H1 (cell line): ENCODE measurements at regions not wholly inside any gene's neighbourhood (a gene's known extent, or its start where the extent isn't known, plus 50 kb on each side); places are given as distances from the start of the nearest gene placed in this dataset.

Experiments used
- CTCF ChIA-PET: fragments of 300-600 bp; sonication (Branson Sonifier 250); formaldehyde crosslinking; loops from one replicate; lab custom pipeline; 2021; ENCODE audit not compliant: partially characterized antibody; lab: Charles Lee
- POLR2A ChIA-PET: fragments of 300-600 bp; sonication (Branson Sonifier 250); formaldehyde crosslinking; loops from one replicate; lab custom pipeline; 2021; ENCODE audit warnings: inconsistent platforms; ENCODE audit not compliant: partially characterized antibody; lab: Charles Lee
- DNase-seq, 2 experiments: peaks; one replicate each; pipeline versions ENCODE4 v3.0.0 to v3.0.0-alpha.2; 2010 to 2022; ENCODE audit warnings: low spot score in 2 of 2, low read depth in 1 of 2, mixed read lengths in 1 of 2
- FAIRE-seq: peaks from 2 replicates; lab custom pipeline; 2011; peaks lifted over from hg19 to GRCh38; lab: Jason Lieb, UNC
- H2AFZ ChIP-seq: 2 replicates; pipeline ENCODE4 v1.8.1; 2012; ENCODE audit warnings: low read length, inconsistent platforms
- H2AK5ac ChIP-seq: 2 replicates; pipeline ENCODE4 v1.6.1; 2013; ENCODE audit warnings: low read depth, low read length
- H2BK120ac ChIP-seq: replicated peaks from 2 replicates; pipeline ENCODE3; 2013; ENCODE audit warnings: low read depth, low read length, inconsistent platforms
- H2BK12ac ChIP-seq: 2 replicates; pipeline ENCODE4 v1.6.1; 2013; ENCODE audit warnings: low read depth, low read length
- H2BK15ac ChIP-seq: 2 replicates; pipeline ENCODE4 v1.6.1; 2013; ENCODE audit warnings: low read length
- H2BK20ac ChIP-seq: 2 replicates; pipeline ENCODE4 v1.6.1; 2013; ENCODE audit warnings: low read length
- H2BK5ac ChIP-seq: 2 replicates; pipeline ENCODE4 v1.6.1; 2013; ENCODE audit warnings: low read depth, low read length
- H3K14ac ChIP-seq: 2 replicates; pipeline ENCODE4 v1.6.1; 2013; ENCODE audit warnings: inconsistent platforms; ENCODE audit not compliant: insufficient read length
- H3K18ac ChIP-seq: 2 replicates; pipeline ENCODE4 v1.6.1; 2013; ENCODE audit warnings: low read length; ENCODE audit errors: extremely low read depth
- H3K23ac ChIP-seq: 2 replicates; pipeline ENCODE4 v1.6.1; 2013; ENCODE audit warnings: inconsistent platforms; ENCODE audit not compliant: insufficient read length
- H3K23me2 ChIP-seq: 2 replicates; pipeline ENCODE4 v1.6.1; 2013; ENCODE audit warnings: low read depth, low read length
- H3K27ac ChIP-seq: 2 replicates; pipeline ENCODE4 v1.6.1; 2011; ENCODE audit warnings: low read depth, low read length, inconsistent platforms
- H3K27me3 ChIP-seq, 4 experiments: replicated peaks in 1 of 4; 1 replicate in 1 of 4; 2 replicates in 3 of 4; pipeline versions ENCODE4 v1.6.1 to v1.8.1; 2011 to 2013; ENCODE audit warnings: low read length in 3 of 4, mild to moderate bottlenecking in 3 of 4, inconsistent platforms in 2 of 4, mixed read lengths in 2 of 4, moderate library complexity in 1 of 4; ENCODE audit not compliant: control insufficient read depth in 3 of 4, insufficient read depth in 3 of 4; ENCODE audit errors: extremely low read depth in 1 of 4
- H3K36me3 ChIP-seq, 4 experiments: 2 replicates each; pipeline versions ENCODE4 v1.6.1 to v1.8.1; 2011 to 2013; ENCODE audit warnings: mild to moderate bottlenecking in 4 of 4, low read length in 3 of 4, moderate library complexity in 2 of 4, control low read depth in 1 of 4, inconsistent platforms in 1 of 4; ENCODE audit not compliant: insufficient read depth in 4 of 4, control insufficient read depth in 2 of 4
- H3K4ac ChIP-seq: replicated peaks from 2 replicates; pipeline ENCODE3; 2013; ENCODE audit warnings: low read length, low read depth, mixed read lengths, inconsistent platforms; ENCODE audit not compliant: insufficient read length
- H3K4me1 ChIP-seq, 4 experiments: replicated peaks in 1 of 4; 1 replicate in 1 of 4; 2 replicates in 3 of 4; pipeline versions ENCODE4 v1.6.1 to v1.8.1; 2011 to 2013; ENCODE audit warnings: low read length in 3 of 4, inconsistent platforms in 2 of 4, mixed read lengths in 1 of 4; ENCODE audit not compliant: insufficient read depth in 4 of 4, control insufficient read depth in 3 of 4
- H3K4me2 ChIP-seq, 2 experiments: 2 replicates each; pipeline versions ENCODE4 v1.6.1 to v1.8.1; 2011 to 2013; ENCODE audit warnings: low read depth in 2 of 2, low read length in 2 of 2, control low read depth in 1 of 2, inconsistent platforms in 1 of 2, mild to moderate bottlenecking in 1 of 2; ENCODE audit not compliant: insufficient read depth in 1 of 2
- H3K4me3 ChIP-seq, 4 experiments: fragments of 200-600, 300-600 bp in 1 of 4; sonication (generic), shearing (Covaris generic), sonication (Bioruptor Twin) in 1 of 4; 2 replicates each; pipeline versions ENCODE4 v1.5.1 to v1.8.1; 2011 to 2016; ENCODE audit warnings: low read length in 4 of 4, low read depth in 3 of 4, control low read depth in 2 of 4, inconsistent platforms in 2 of 4, mild to moderate bottlenecking in 2 of 4, mixed read lengths in 1 of 4, moderate library complexity in 1 of 4; ENCODE audit not compliant: insufficient read depth in 2 of 4; ENCODE audit errors: extremely low read depth in 1 of 4
- H3K56ac ChIP-seq: replicated peaks from 2 replicates; pipeline ENCODE3; 2013; ENCODE audit warnings: low read depth, mild to moderate bottlenecking, mixed read lengths, low read length, inconsistent platforms; ENCODE audit not compliant: insufficient read length
- H3K79me1 ChIP-seq: 2 replicates; pipeline ENCODE4 v1.6.1; 2013; ENCODE audit warnings: low read depth, low read length, control low read depth
- H3K79me2 ChIP-seq, 2 experiments: 2 replicates each; pipeline versions ENCODE4 v1.6.1 to v1.8.1; 2012 to 2013; ENCODE audit warnings: low read length in 2 of 2, mild to moderate bottlenecking in 2 of 2, inconsistent platforms in 1 of 2; ENCODE audit not compliant: insufficient read depth in 2 of 2, control insufficient read depth in 1 of 2
- H3K9ac ChIP-seq, 4 experiments: replicated peaks in 1 of 4; 1 replicate in 1 of 4; 2 replicates in 3 of 4; pipeline versions ENCODE4 v1.6.1 to v1.8.1; 2011 to 2013; ENCODE audit warnings: low read depth in 3 of 4, low read length in 3 of 4, control low read depth in 2 of 4, mild to moderate bottlenecking in 2 of 4, moderate library complexity in 2 of 4, inconsistent platforms in 1 of 4; ENCODE audit errors: extremely low read depth in 1 of 4
- H3K9me3 ChIP-seq, 2 experiments: 2 replicates each; pipeline versions ENCODE4 v1.6.1 to v1.8.1; 2012 to 2013; ENCODE audit warnings: mild to moderate bottlenecking in 2 of 2, moderate library complexity in 2 of 2, control low read depth in 1 of 2, inconsistent platforms in 1 of 2, low read depth in 1 of 2, low read length in 1 of 2, mixed read lengths in 1 of 2; ENCODE audit not compliant: insufficient read depth in 2 of 2
- H4K20me1 ChIP-seq, 2 experiments: replicated peaks in 1 of 2; 2 replicates each; pipeline versions ENCODE3 to v1.8.1; 2011 to 2013; ENCODE audit warnings: inconsistent platforms in 2 of 2, low read length in 2 of 2, mild to moderate bottlenecking in 1 of 2; ENCODE audit not compliant: insufficient read depth in 2 of 2, control insufficient read depth in 1 of 2
- H4K5ac ChIP-seq: 2 replicates; pipeline ENCODE4 v1.6.1; 2013; ENCODE audit warnings: low read length, low read depth, mixed read lengths, inconsistent platforms; ENCODE audit not compliant: insufficient read length
- H4K8ac ChIP-seq: 2 replicates; pipeline ENCODE4 v1.8.0; 2013; ENCODE audit warnings: mild to moderate bottlenecking, moderate library complexity, low read length, inconsistent platforms; ENCODE audit not compliant: insufficient read depth; ENCODE audit errors: extremely low read depth
- H4K91ac ChIP-seq: replicated peaks from 2 replicates; pipeline ENCODE3; 2013; ENCODE audit warnings: low read length, mixed read lengths, inconsistent platforms; ENCODE audit not compliant: insufficient read length
- ASH2L ChIP-seq: fragments of 200-600, 300-600 bp; sonication (generic); IDR thresholded peaks from one replicate; pipeline ENCODE4 v1.7.1; 2017; ENCODE audit warnings: low read length
- CHD2 ChIP-seq: IDR thresholded peaks from 2 replicates; pipeline ENCODE4 v1.6.1; 2012; ENCODE audit warnings: low read length, improper control_type of control experiment
- GABPA ChIP-seq: IDR thresholded peaks from 2 replicates; pipeline ENCODE4 v1.6.1; 2011; ENCODE audit warnings: mild to moderate bottlenecking, low read length, moderate library complexity, borderline replicate concordance; ENCODE audit not compliant: insufficient read depth
- PHF8 ChIP-seq: fragments of 200-600 bp; sonication (generic); conservative IDR thresholded peaks from 2 replicates; pipeline ENCODE4 v1.7.1; 2012; ENCODE audit warnings: low read depth, mild to moderate bottlenecking, inconsistent platforms, low read length, moderate library complexity
- POLR2AphosphoS5 ChIP-seq: IDR thresholded peaks from 2 replicates; pipeline ENCODE4 v1.6.1; 2011; ENCODE audit warnings: low read depth, low read length
- POU5F1 ChIP-seq: IDR thresholded peaks from 2 replicates; pipeline ENCODE4 v1.6.1; 2011; ENCODE audit warnings: low read depth, mild to moderate bottlenecking, low read length, moderate library complexity
- RNF2 ChIP-seq: fragments of 200-900, 300-1000 bp; sonication (generic); IDR thresholded peaks from 2 replicates; pipeline ENCODE4 v1.7.1; 2016; ENCODE audit warnings: borderline replicate concordance, low read depth, mild to moderate bottlenecking, antibody characterized with exemption, low read length; ENCODE audit not compliant: poor library complexity, severe bottlenecking; ENCODE audit errors: missing control alignments
- SP4 ChIP-seq: IDR thresholded peaks from 2 replicates; pipeline ENCODE4 v1.6.1; 2012; ENCODE audit warnings: low read length, inconsistent platforms
- TEAD4 ChIP-seq: IDR thresholded peaks from 2 replicates; pipeline ENCODE4 v1.6.1; 2012; ENCODE audit warnings: low read depth, low read length, inconsistent platforms, mixed read lengths
- YY1 ChIP-seq: IDR thresholded peaks from 2 replicates; pipeline ENCODE4 v1.6.1; 2011; ENCODE audit warnings: low read depth, mild to moderate bottlenecking, low read length
- WGBS, 2 experiments: shearing (Covaris generic) in 1 of 2; methylation state at CpG; one replicate each; pipeline versions ENCODE4 v1.1.6 to v1.1.7; 2013 to 2015; ENCODE audit warnings: low lambda C conversion rate in 2 of 2, mixed read lengths in 2 of 2, inconsistent platforms in 1 of 2, low coverage in 1 of 2, missing lambda C conversion rate in 1 of 2; ENCODE audit not compliant: insufficient replicate concordance in 2 of 2, insufficient coverage in 1 of 2, insufficient read length in 1 of 2; ENCODE audit errors: extremely low coverage in 1 of 2, missing lambda C conversion rate in 1 of 2; 5-methylcytosine and 5-hydroxymethylcytosine counted together

DNA sequence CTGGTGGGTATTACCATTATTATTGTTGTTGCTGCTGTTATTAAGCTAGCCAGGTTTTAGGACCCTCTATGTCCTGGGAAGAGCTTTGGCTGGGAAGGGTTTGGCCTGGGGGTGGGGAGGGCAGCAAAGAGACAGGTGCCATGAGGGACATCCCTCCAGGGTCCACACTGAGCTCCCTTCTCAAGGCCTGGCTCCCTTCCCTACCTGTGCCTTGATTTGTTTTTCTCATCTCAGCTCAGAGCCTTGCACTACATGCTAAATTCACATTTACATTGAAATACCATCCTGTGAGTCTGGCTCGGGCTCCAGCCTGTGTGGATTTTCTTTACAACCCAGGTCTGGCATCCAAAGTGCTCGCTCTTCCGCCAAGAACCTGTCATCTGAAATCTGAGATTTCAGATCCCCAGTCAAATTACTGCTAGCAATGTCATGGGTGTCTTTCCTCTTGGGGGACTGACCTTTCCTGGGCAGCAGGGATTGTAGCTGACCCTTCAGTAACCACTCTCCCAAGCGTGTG lies 536.3 kb downstream of the PTPRU start:
- no peak overlapping the region for H3K23ac ChIP-seq
- no peak overlapping the region for H2BK15ac ChIP-seq
- H2BK5ac ChIP-seq, result no peak overlapping the region
- no peak overlapping the region for H4K5ac ChIP-seq
- H2BK12ac ChIP-seq, result no peak overlapping the region
- no peak overlapping the region for H4K91ac ChIP-seq
- H3K4me2 ChIP-seq, result no peak overlapping the region
- H2BK120ac ChIP-seq, result no peak overlapping the region
- H3K79me1 ChIP-seq, result no peaks in the 10 kb centered on the region
- no peak for FAIRE-seq
- no peak overlapping the region for H3K27ac ChIP-seq
- no peaks in the 10 kb centered on the region for H4K20me1 ChIP-seq
- ChIA-PET POLR2A (no interaction called here), CTCF (interaction anchor here (0.7 to 1.5 kb wide), 5 partner anchors 13 to 65 kb away, joined by 3 to 6 read pairs (median 4); no protein-coding TSS in a partner anchor)
- no peak overlapping the region for H3K14ac ChIP-seq
- no peak overlapping the region for H3K4me3 ChIP-seq
- H3K36me3 ChIP-seq, result no peaks in the 10 kb centered on the region
- H3K18ac ChIP-seq, result no peak overlapping the region
- H3K23me2 ChIP-seq, result no peaks in the 10 kb centered on the region
- H2BK20ac ChIP-seq, result no peak overlapping the region
- no peaks in the 10 kb centered on the region for H3K4me1 ChIP-seq
- no peak overlapping the region for H3K9ac ChIP-seq
- H3K4ac ChIP-seq, result no peak overlapping the region
- TF ChIP-seq GABPA, result no peak
- TF ChIP-seq RNF2, result no peak
- TF ChIP-seq CHD2, result no peak
- TF ChIP-seq POU5F1, result no peak
- no peak for TF ChIP-seq POLR2AphosphoS5
- no peak for TF ChIP-seq ASH2L
- TF ChIP-seq TEAD4, result no peak
- no peak for TF ChIP-seq SP4
- TF ChIP-seq PHF8, result no peak
- TF ChIP-seq YY1, result no peak
- H4K8ac ChIP-seq, result no peak overlapping the region
- H3K79me2 ChIP-seq, result no peaks in the 10 kb centered on the region
- WGBS, 2 experiments, result 85% methylated on average over 4 of the region's 4 CpGs; no CpG with 5 or more reads in 1 of the 2 experiments
- peaks cover 0 to 1% (median 0%) of the 10 kb centered on the region in 4 experiments; a peak in 2 of 7 replicates for H3K27me3 ChIP-seq
- H3K9me3 ChIP-seq, result no peaks in the 10 kb centered on the region
- DNase-seq, result no peak
- H2AFZ ChIP-seq, result no peak overlapping the region
- no peak overlapping the region for H3K56ac ChIP-seq
- no peak overlapping the region for H2AK5ac ChIP-seq
